ENCODE measurements at regions not wholly inside any gene's neighbourhood (a gene's known extent, or its start where the extent isn't known, plus 50 kb on each side); places are given as distances from the start of the nearest gene placed in this dataset.

DNA sequence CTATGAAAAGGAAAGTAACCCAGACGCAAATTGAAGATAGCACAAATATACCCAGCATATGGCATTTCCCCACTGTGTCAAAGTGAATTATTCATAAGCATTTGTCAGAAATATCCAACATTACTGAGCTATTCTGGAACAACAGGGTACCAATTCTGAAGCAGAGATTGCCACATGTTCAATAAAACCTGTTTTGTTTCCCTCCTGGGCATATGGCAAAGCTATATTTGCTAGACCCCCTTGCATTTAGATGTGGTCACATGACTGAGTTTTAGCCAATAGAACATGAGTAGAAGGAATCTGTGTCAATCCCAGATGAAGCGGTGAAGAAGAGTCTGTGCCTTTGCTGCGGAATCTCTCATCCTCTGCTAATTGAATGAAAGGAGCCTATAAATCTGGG is 296.4 kb upstream of the DLGAP1 start:
- no peak for TF ChIP-seq CTCF (IDR thresholded peaks at IDR 0.05)
- no peak overlapping the region for H3K27ac ChIP-seq
- H3K9me3 ChIP-seq: no peaks in the 10 kb centered on the region
- H3K4me3 ChIP-seq: no peak overlapping the region
- H3K36me3 ChIP-seq: no peaks in the 10 kb centered on the region
- ATAC-seq (no peak), DNase-seq (no peak)
- H3K4me1 ChIP-seq: no peaks in the 10 kb centered on the region
- H3K27me3 ChIP-seq (ENCODE audit: low read depth): no peaks in the 10 kb centered on the region
- intact Hi-C loops (cut with DNase I): no loop called here

GRCh38 chr18:4750393-4751346 is 295.6 kb upstream of the DLGAP1 start:
- H3K4me3 ChIP-seq: no peak overlapping the region
- intact Hi-C loops (cut with DNase I): no loop called here
- H3K4me1 ChIP-seq: no peaks in the 10 kb centered on the region
- no peak for DNase-seq
- no peaks in the 10 kb centered on the region for H3K27me3 ChIP-seq (ENCODE audit: low read depth)
- TF ChIP-seq CTCF (IDR thresholded peaks at IDR 0.05): no peak
- H3K27ac ChIP-seq: no peak overlapping the region
- no peaks in the 10 kb centered on the region for H3K36me3 ChIP-seq
- ATAC-seq: no peak
- no peaks in the 10 kb centered on the region for H3K9me3 ChIP-seq

GRCh38 chr18:4748975-4749374 is 293.9 kb upstream of the DLGAP1 start:
- H3K4me3 ChIP-seq: no peak overlapping the region
- intact Hi-C loops (cut with DNase I): no loop called here
- no peaks in the 10 kb centered on the region for H3K4me1 ChIP-seq
- H3K27me3 ChIP-seq (ENCODE audit: low read depth): no peaks in the 10 kb centered on the region
- no peaks in the 10 kb centered on the region for H3K9me3 ChIP-seq
- H3K27ac ChIP-seq: no peak overlapping the region
- DNase-seq (no peak), ATAC-seq (no peak)
- H3K36me3 ChIP-seq: no peaks in the 10 kb centered on the region
- no peak for TF ChIP-seq CTCF (IDR thresholded peaks at IDR 0.05)

- no peaks in the 10 kb centered on the region for H3K9me3 ChIP-seq
- H3K27ac ChIP-seq: no peak overlapping the region
- no peak overlapping the region for H3K4me3 ChIP-seq
- intact Hi-C loops (cut with DNase I): no loop called here
- DNase-seq (no peak), ATAC-seq (no peak)
- no peak for TF ChIP-seq CTCF (IDR thresholded peaks at IDR 0.05)
- no peaks in the 10 kb centered on the region for H3K36me3 ChIP-seq
- H3K27me3 ChIP-seq (ENCODE audit: low read depth): no peaks in the 10 kb centered on the region
- no peaks in the 10 kb centered on the region for H3K4me1 ChIP-seq
Measured at GRCh38 chr18:4734903-4735302, 279.8 kb upstream of the DLGAP1 start.

GRCh38 chr18:4734021-4734420 is 278.9 kb upstream of the DLGAP1 start:
- Histone ChIP-seq H3K27me3 (ENCODE audit: low read depth) (no peaks in the 10 kb centered on the region), H3K4me3 (no peak overlapping the region), H3K9me3 (no peaks in the 10 kb centered on the region), H3K27ac (no peak overlapping the region), H3K4me1 (no peaks in the 10 kb centered on the region), H3K36me3 (no peaks in the 10 kb centered on the region)
- ATAC-seq (no peak), DNase-seq (no peak)
- TF ChIP-seq CTCF (IDR thresholded peaks at IDR 0.05): no peak
- intact Hi-C loops (cut with DNase I): no loop called here
